ENCODE measurements at regions not wholly inside any gene's neighbourhood (a gene's known extent, or its start where the extent isn't known, plus 50 kb on each side); places are given as distances from the start of the nearest gene placed in this dataset.

DNA sequence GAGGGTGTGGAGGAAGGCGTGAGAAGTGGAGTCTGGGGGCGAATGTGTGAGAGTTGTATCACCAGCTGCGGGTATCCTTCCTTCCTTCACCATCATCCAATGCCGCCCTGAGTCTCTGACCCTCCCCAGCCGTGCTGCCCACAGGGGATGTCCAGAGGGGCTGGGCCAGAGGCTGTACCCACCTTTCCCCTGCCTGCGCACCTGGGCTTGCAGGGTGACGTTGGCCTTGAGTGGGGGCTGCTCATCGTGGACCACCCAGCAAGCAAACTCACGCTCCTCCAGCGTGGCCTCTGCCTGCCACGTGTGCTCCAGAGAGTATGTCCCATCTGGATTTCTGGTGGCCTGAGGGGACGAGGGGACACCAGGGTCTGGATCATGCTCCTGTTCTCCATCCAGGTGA, 116.9 kb upstream of the SIRPA start:
- BruUV-seq (replicated peaks), result no TSS peak
- no peaks in the 10 kb centered on the region for H3K9me3 Mint-ChIP-seq (ENCODE audit: unreplicated experiment)
- DNase-seq (ENCODE audit: unreplicated experiment), result no peak
- ChIA-PET POLR2A (interaction anchor here (0.6 to 3.4 kb wide), 3 partner anchors 13 to 373 kb away, joined by 4 to 29 read pairs (median 12); no protein-coding TSS in a partner anchor), CTCF (interaction anchor here (1.2 to 3.6 kb wide), 7 partner anchors 13 to 316 kb away, joined by 4 to 64 read pairs (median 12); no protein-coding TSS in a partner anchor)
- H3K4me1 Mint-ChIP-seq (ENCODE audit: insufficient read depth, unreplicated experiment), result peaks cover 18% of the 10 kb centered on the region
- H3K36me3 Mint-ChIP-seq (ENCODE audit: insufficient read depth, unreplicated experiment), result no peaks in the 10 kb centered on the region
- TF ChIP-seq, protein P1, sequence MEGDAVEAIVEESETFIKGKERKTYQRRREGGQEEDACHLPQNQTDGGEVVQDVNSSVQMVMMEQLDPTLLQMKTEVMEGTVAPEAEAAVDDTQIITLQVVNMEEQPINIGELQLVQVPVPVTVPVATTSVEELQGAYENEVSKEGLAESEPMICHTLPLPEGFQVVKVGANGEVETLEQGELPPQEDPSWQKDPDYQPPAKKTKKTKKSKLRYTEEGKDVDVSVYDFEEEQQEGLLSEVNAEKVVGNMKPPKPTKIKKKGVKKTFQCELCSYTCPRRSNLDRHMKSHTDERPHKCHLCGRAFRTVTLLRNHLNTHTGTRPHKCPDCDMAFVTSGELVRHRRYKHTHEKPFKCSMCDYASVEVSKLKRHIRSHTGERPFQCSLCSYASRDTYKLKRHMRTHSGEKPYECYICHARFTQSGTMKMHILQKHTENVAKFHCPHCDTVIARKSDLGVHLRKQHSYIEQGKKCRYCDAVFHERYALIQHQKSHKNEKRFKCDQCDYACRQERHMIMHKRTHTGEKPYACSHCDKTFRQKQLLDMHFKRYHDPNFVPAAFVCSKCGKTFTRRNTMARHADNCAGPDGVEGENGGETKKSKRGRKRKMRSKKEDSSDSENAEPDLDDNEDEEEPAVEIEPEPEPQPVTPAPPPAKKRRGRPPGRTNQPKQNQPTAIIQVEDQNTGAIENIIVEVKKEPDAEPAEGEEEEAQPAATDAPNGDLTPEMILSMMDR (IDR thresholded peaks at IDR 0.05; ENCODE audit: unreplicated experiment), result no peak
- peaks cover 14% of the 10 kb centered on the region for H3K27me3 Mint-ChIP-seq (ENCODE audit: insufficient read depth, unreplicated experiment)
- H3K27ac Mint-ChIP-seq (ENCODE audit: low read depth, unreplicated experiment), result no peak overlapping the region
- intact Hi-C loops (cut with micrococcal nuclease), result no loop called here
- H3K4me3 Mint-ChIP-seq (ENCODE audit: unreplicated experiment), result no peak overlapping the region

DNA sequence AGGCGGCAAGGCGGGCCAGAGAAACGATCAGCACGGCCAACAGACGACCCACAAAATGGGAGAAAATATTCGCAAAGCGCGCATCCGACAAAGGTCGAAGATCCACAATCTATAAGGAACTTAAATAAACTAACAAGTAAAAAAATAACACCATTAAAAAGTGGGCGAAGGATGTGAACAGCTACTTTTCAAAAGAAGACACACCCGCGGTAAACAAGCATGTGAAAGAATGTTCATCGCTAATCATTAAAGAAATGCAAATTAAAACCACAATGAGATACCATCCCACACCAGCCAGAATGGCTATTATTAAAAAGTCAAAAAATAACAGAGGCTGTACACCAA, 117.8 kb upstream of the SIRPA start:
- Mint-ChIP-seq H3K9me3 (ENCODE audit: unreplicated experiment) (no peaks in the 10 kb centered on the region), H3K4me3 (ENCODE audit: unreplicated experiment) (peak overlapping the region; percentile 84), H3K4me1 (ENCODE audit: insufficient read depth, unreplicated experiment) (peaks cover 18% of the 10 kb centered on the region), H3K27ac (ENCODE audit: low read depth, unreplicated experiment) (peak overlapping the region; percentile 89), H3K27me3 (ENCODE audit: insufficient read depth, unreplicated experiment) (peaks cover 14% of the 10 kb centered on the region), H3K36me3 (ENCODE audit: insufficient read depth, unreplicated experiment) (no peaks in the 10 kb centered on the region)
- DNase-seq (ENCODE audit: unreplicated experiment), result no peak
- no TSS peak for BruUV-seq (replicated peaks)
- intact Hi-C loops (cut with micrococcal nuclease), result loop anchor here (1.0 kb wide), 1 partner anchor 268 kb away; no protein-coding TSS in a partner anchor
- CTCF ChIA-PET, result interaction anchor here (0.6 to 3.7 kb wide), 57 partner anchors 8 to 1037 kb away, joined by 3 to 64 read pairs (median 5); partner anchors contain the start of gene SIRPD
- TF ChIP-seq, protein P1 (IDR thresholded peaks at IDR 0.05; ENCODE audit: unreplicated experiment), result no peak
- POLR2A ChIA-PET, result interaction anchor here (0.6 to 3.4 kb wide), 25 partner anchors 12 to 875 kb away, joined by 3 to 29 read pairs (median 4); partner anchors contain the start of genes NOP56 and SNRPB

DNA sequence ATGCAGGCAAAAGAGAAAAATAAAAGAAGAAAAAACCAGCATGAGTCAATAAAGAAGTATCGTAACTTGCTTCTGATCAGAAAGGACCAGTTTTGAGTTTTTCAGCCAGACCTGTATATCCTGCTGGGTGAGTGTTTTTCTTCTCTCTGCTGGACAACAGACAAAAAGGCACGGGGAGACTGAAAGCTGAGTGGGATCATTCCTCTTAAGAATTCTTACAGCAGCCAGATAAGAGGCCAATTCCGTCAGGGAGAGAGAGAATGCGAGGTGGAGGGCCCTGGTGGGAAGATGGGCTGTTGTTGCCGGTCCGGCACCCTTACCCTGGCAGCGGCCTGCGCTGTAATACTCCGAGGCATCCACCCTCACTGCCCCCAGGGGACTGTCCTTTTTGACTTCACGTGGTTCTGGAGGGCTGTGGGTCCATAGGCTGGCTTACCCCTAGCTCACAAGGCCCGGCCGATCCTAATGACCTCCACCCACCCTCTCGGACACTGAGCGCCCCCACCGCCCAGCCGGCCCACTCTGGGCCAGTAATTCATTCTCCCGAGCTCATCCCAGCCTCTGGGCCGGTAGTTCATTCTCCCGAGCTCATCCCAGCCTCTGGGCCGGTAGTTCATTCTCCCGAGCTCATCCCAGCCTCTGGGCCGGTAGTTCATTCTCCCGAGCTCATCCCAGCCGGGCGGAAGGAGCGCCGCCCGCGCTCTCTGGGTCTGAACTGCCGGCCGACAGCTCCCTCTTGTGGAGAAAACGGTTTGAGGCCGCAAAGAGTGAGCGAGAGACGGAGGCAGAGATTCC, 118.3 kb upstream of the SIRPA start:
- ChIA-PET POLR2A (interaction anchor here (0.5 to 3.4 kb wide), 30 partner anchors 11 to 876 kb away, joined by 3 to 29 read pairs (median 4); partner anchors contain the start of genes NOP56 and SNRPB), CTCF (interaction anchor here (0.5 to 3.7 kb wide), 80 partner anchors 8 to 1037 kb away, joined by 3 to 64 read pairs (median 4); partner anchors contain the start of gene SIRPD)
- Mint-ChIP-seq H3K27ac (ENCODE audit: low read depth, unreplicated experiment) (peak overlapping the region; percentile 89), H3K27me3 (ENCODE audit: insufficient read depth, unreplicated experiment) (peaks cover 14% of the 10 kb centered on the region), H3K9me3 (ENCODE audit: unreplicated experiment) (no peaks in the 10 kb centered on the region), H3K36me3 (ENCODE audit: insufficient read depth, unreplicated experiment) (no peaks in the 10 kb centered on the region), H3K4me3 (ENCODE audit: unreplicated experiment) (peak overlapping the region; percentile 84), H3K4me1 (ENCODE audit: insufficient read depth, unreplicated experiment) (peaks cover 18% of the 10 kb centered on the region)
- BruUV-seq (replicated peaks), result TSS peak; percentile 73
- intact Hi-C loops (cut with micrococcal nuclease), result loop anchor here (1.0 kb wide), 1 partner anchor 268 kb away; no protein-coding TSS in a partner anchor
- peak; percentile 87 for DNase-seq (ENCODE audit: unreplicated experiment)
- TF ChIP-seq, protein P1 (IDR thresholded peaks at IDR 0.05; ENCODE audit: unreplicated experiment), result peak; percentile 75

DNA sequence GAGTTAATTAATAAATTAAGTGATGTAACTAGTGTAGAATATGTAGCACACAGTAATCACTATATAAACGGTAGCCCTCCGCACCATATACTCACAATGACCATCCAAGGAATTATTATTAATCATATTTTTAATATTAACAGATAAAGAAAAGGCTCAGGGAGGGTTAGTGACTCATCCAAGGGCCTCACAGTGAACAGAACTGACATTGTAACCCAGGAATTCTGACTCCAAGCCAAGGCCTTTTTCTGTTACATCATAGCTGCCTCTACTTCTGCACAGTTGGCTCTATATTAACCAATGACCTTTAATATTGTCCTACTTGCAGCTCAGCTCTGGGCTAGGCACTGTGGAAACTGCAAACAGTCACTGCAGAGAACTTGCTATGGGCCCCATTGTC, 117.5 kb upstream of the SIRPG start:
- peak overlapping the region; percentile 84 for H3K4me3 Mint-ChIP-seq (ENCODE audit: unreplicated experiment)
- peaks cover 18% of the 10 kb centered on the region for H3K4me1 Mint-ChIP-seq (ENCODE audit: insufficient read depth, unreplicated experiment)
- peaks cover 6% of the 10 kb centered on the region for H3K27me3 Mint-ChIP-seq (ENCODE audit: insufficient read depth, unreplicated experiment)
- ChIA-PET CTCF (interaction anchor here (1.3 to 3.7 kb wide), 3 partner anchors 10 to 267 kb away, joined by 3 to 64 read pairs (median 48); no protein-coding TSS in a partner anchor), POLR2A (interaction anchor here (1.4 to 3.4 kb wide), 3 partner anchors 10 to 265 kb away, joined by 3 to 29 read pairs (median 5); no protein-coding TSS in a partner anchor)
- TF ChIP-seq, protein P1 (IDR thresholded peaks at IDR 0.05; ENCODE audit: unreplicated experiment), result no peak
- peak; percentile 49 for DNase-seq (ENCODE audit: unreplicated experiment)
- H3K36me3 Mint-ChIP-seq (ENCODE audit: insufficient read depth, unreplicated experiment), result no peaks in the 10 kb centered on the region
- no peak overlapping the region for H3K27ac Mint-ChIP-seq (ENCODE audit: low read depth, unreplicated experiment)
- intact Hi-C loops (cut with micrococcal nuclease), result no loop called here
- BruUV-seq (replicated peaks), result no TSS peak
- H3K9me3 Mint-ChIP-seq (ENCODE audit: unreplicated experiment), result no peaks in the 10 kb centered on the region

Data from MCF 10A (cell line).